Muscle of back (tissue), 3 donors: ENCODE measurements at regions not wholly inside any gene's neighbourhood (a gene's known extent, or its start where the extent isn't known, plus 50 kb on each side); places are given as distances from the start of the nearest gene placed in this dataset.
"Not testable (repeated sequence)": the region's sequence is repeated elsewhere in the genome, so short reads cannot be mapped to it uniquely, and the experiment has no call there.

Experiments used
- DNase-seq, 3 donors: peaks; one replicate each; pipeline versions ENCODE4 v3.0.0 to v3.0.0-alpha.2; 2013

- no peak for DNase-seq
Measured at GRCh38 chr4:179671609-179672008, 2229.4 kb upstream of the AGA start.

GRCh38 chr4:179678093-179678814 lies 2236.0 kb upstream of the AGA start:
- DNase-seq = peak in 1 of 3 donors; percentile 20

- not testable (repeated sequence) for DNase-seq
Measured at GRCh38 chr4:179683661-179684060, 2241.4 kb upstream of the AGA start.

- no peak for DNase-seq
Measured at GRCh38 chr4:179692222-179692621, 2250.0 kb upstream of the AGA start.

- DNase-seq = peak in 1 of 3 donors; percentile 23
Measured at GRCh38 chr4:179695175-179695574, 2252.9 kb upstream of the AGA start.

- no peak for DNase-seq
Measured at GRCh38 chr4:179698321-179698720, 2256.1 kb upstream of the AGA start.

GRCh38 chr4:179709961-179710624 lies 2267.9 kb upstream of the AGA start:
- DNase-seq = no peak

- no peak for DNase-seq
Measured at GRCh38 chr4:179719766-179720450, 2277.7 kb upstream of the AGA start.

GRCh38 chr4:179726491-179726890 lies 2284.3 kb upstream of the AGA start:
- DNase-seq = not testable (repeated sequence)

GRCh38 chr4:179728305-179728704 lies 2286.1 kb upstream of the AGA start:
- no peak for DNase-seq

GRCh38 chr4:179736820-179737219 lies 2294.6 kb upstream of the AGA start:
- not testable (repeated sequence) for DNase-seq

- DNase-seq = no peak
Measured at GRCh38 chr4:179738822-179739221, 2296.6 kb upstream of the AGA start.

GRCh38 chr4:179747218-179747910 lies 2305.1 kb upstream of the AGA start:
- DNase-seq = peak in 1 of 3 donors; percentile 2

- DNase-seq = no peak
Measured at GRCh38 chr4:179748837-179749236, 2306.6 kb upstream of the AGA start.

GRCh38 chr4:179750374-179750773 lies 2308.1 kb upstream of the AGA start:
- peak in 1 of 3 donors; percentile 2 for DNase-seq

GRCh38 chr4:179751669-179752068 lies 2309.4 kb upstream of the AGA start:
- DNase-seq = no peak

- no peak for DNase-seq
Measured at GRCh38 chr4:179755322-179755721, 2313.1 kb upstream of the AGA start.

- DNase-seq = no peak
Measured at GRCh38 chr4:179757641-179758040, 2315.4 kb upstream of the AGA start.

- no peak for DNase-seq
Measured at GRCh38 chr4:179762840-179763239, 2320.6 kb upstream of the AGA start.

GRCh38 chr4:179766938-179767337 lies 2324.7 kb upstream of the AGA start:
- DNase-seq = no peak

- no peak for DNase-seq
Measured at GRCh38 chr4:179768996-179769395, 2326.8 kb upstream of the AGA start.

GRCh38 chr4:179797738-179798137 lies 2355.5 kb upstream of the AGA start:
- no peak for DNase-seq
